Daoy (cell line): ENCODE measurements at regions not wholly inside any gene's neighbourhood (a gene's known extent, or its start where the extent isn't known, plus 50 kb on each side); places are given as distances from the start of the nearest gene placed in this dataset.

Source experiments
- DNase-seq: peaks from one replicate; pipeline ENCODE4 v3.0.0-alpha.2; 2015; ENCODE audit warnings: low read depth

- no peak for DNase-seq
Measured at GRCh38 chr9:10999646-11000045, 386.8 kb upstream of the PTPRD start.

GRCh38 chr9:11001546-11001945, 388.7 kb upstream of the PTPRD start:
- no peak for DNase-seq

- no peak for DNase-seq
Measured at GRCh38 chr9:11002705-11003104, 389.9 kb upstream of the PTPRD start.

- no peak for DNase-seq
Measured at GRCh38 chr9:11003836-11004235, 391.0 kb upstream of the PTPRD start.

- DNase-seq: no peak
Measured at GRCh38 chr9:11011696-11012095, 398.9 kb upstream of the PTPRD start.

GRCh38 chr9:11016081-11016480, 403.3 kb upstream of the PTPRD start:
- DNase-seq: no peak

- no peak for DNase-seq
Measured at GRCh38 chr9:11023201-11023600, 410.4 kb upstream of the PTPRD start.

- no peak for DNase-seq
Measured at GRCh38 chr9:11025775-11026174, 413.0 kb upstream of the PTPRD start.

- DNase-seq: no peak
Measured at GRCh38 chr9:11038366-11038765, 425.6 kb upstream of the PTPRD start.

- DNase-seq: peak; percentile 21
Measured at GRCh38 chr9:11039006-11039405, 426.2 kb upstream of the PTPRD start.

- no peak for DNase-seq
Measured at GRCh38 chr9:11045589-11045988, 432.8 kb upstream of the PTPRD start.

GRCh38 chr9:11063263-11063662, 450.5 kb upstream of the PTPRD start:
- no peak for DNase-seq

- DNase-seq: peak; percentile 95
Measured at GRCh38 chr9:11064909-11065308, 452.1 kb upstream of the PTPRD start.

GRCh38 chr9:11072176-11072575, 459.4 kb upstream of the PTPRD start:
- no peak for DNase-seq

- DNase-seq: peak; percentile 27
Measured at GRCh38 chr9:11086561-11086960, 473.8 kb upstream of the PTPRD start.

GRCh38 chr9:11088821-11089374, 476.1 kb upstream of the PTPRD start:
- no peak for DNase-seq

GRCh38 chr9:11092974-11093373, 480.2 kb upstream of the PTPRD start:
- DNase-seq: no peak

GRCh38 chr9:11097020-11097419, 484.2 kb upstream of the PTPRD start:
- no peak for DNase-seq

GRCh38 chr9:11103525-11103924, 490.7 kb upstream of the PTPRD start:
- DNase-seq: peak; percentile 28

- no peak for DNase-seq
Measured at GRCh38 chr9:11107196-11107595, 494.4 kb upstream of the PTPRD start.

- DNase-seq: no peak
Measured at GRCh38 chr9:11128156-11128555, 515.4 kb upstream of the PTPRD start.

GRCh38 chr9:11135851-11136250, 523.0 kb upstream of the PTPRD start:
- DNase-seq: no peak

GRCh38 chr9:11141357-11141756, 528.6 kb upstream of the PTPRD start:
- DNase-seq: peak; percentile 16

- DNase-seq: no peak
Measured at GRCh38 chr9:11142965-11143738, 530.4 kb upstream of the PTPRD start.
